ENCODE measurements at regions not wholly inside any gene's neighbourhood (a gene's known extent, or its start where the extent isn't known, plus 50 kb on each side); places are given as distances from the start of the nearest gene placed in this dataset.

GRCh38 chr5:77948476-77948875 lies 172.3 kb upstream of the TBCA start:
- intact Hi-C loops (cut with DNase I) = no loop called here
- no peaks in the 10 kb centered on the region for H3K36me3 ChIP-seq
- H3K27me3 ChIP-seq = no peaks in the 10 kb centered on the region
- no peak overlapping the region for H3K4me3 ChIP-seq
- no peak overlapping the region for H3K27ac ChIP-seq
- TF ChIP-seq POLR2A (IDR thresholded peaks at IDR 0.05) = no peak
- no peak for TF ChIP-seq POLR2AphosphoS5 (IDR thresholded peaks at IDR 0.05; ENCODE audit: insufficient read depth in 1 of 2, low read depth in 1 of 2)
- TF ChIP-seq CTCF (IDR thresholded peaks at IDR 0.05) = no peak
- H3K9me3 ChIP-seq = no peaks in the 10 kb centered on the region
- no peaks in the 10 kb centered on the region for H3K4me1 ChIP-seq
- no peak for DNase-seq (ENCODE audit: extremely low spot score in 2 of 2)

- no peaks in the 10 kb centered on the region for H3K9me3 ChIP-seq
- H3K27ac ChIP-seq = no peak overlapping the region
- intact Hi-C loops (cut with DNase I) = no loop called here
- no peaks in the 10 kb centered on the region for H3K4me1 ChIP-seq
- H3K36me3 ChIP-seq = no peaks in the 10 kb centered on the region
- no peak for DNase-seq (ENCODE audit: extremely low spot score in 2 of 2)
- H3K27me3 ChIP-seq = no peaks in the 10 kb centered on the region
- no peak overlapping the region for H3K4me3 ChIP-seq
- TF ChIP-seq CTCF (IDR thresholded peaks at IDR 0.05) (no peak), POLR2AphosphoS5 (IDR thresholded peaks at IDR 0.05; ENCODE audit: insufficient read depth in 1 of 2, low read depth in 1 of 2) (no peak), POLR2A (IDR thresholded peaks at IDR 0.05) (no peak)
Measured at GRCh38 chr5:77947041-77947428, 170.9 kb upstream of the TBCA start.

- H3K9me3 ChIP-seq = no peaks in the 10 kb centered on the region
- no peaks in the 10 kb centered on the region for H3K4me1 ChIP-seq
- no peak for TF ChIP-seq POLR2AphosphoS5 (IDR thresholded peaks at IDR 0.05; ENCODE audit: insufficient read depth in 1 of 2, low read depth in 1 of 2)
- no peak for TF ChIP-seq CTCF (IDR thresholded peaks at IDR 0.05)
- no peak for TF ChIP-seq POLR2A (IDR thresholded peaks at IDR 0.05)
- H3K27ac ChIP-seq = no peak overlapping the region
- intact Hi-C loops (cut with DNase I) = no loop called here
- H3K36me3 ChIP-seq = no peaks in the 10 kb centered on the region
- no peaks in the 10 kb centered on the region for H3K27me3 ChIP-seq
- no peak for DNase-seq (ENCODE audit: extremely low spot score in 2 of 2)
- H3K4me3 ChIP-seq = no peak overlapping the region
Measured at GRCh38 chr5:77946381-77947040, 170.4 kb upstream of the TBCA start.

GRCh38 chr5:77945874-77946273 lies 169.7 kb upstream of the TBCA start:
- Histone ChIP-seq H3K9me3 (no peaks in the 10 kb centered on the region), H3K4me3 (no peak overlapping the region), H3K36me3 (no peaks in the 10 kb centered on the region), H3K27ac (no peak overlapping the region), H3K27me3 (no peaks in the 10 kb centered on the region), H3K4me1 (no peaks in the 10 kb centered on the region)
- no peak for TF ChIP-seq CTCF (IDR thresholded peaks at IDR 0.05)
- TF ChIP-seq POLR2AphosphoS5 (IDR thresholded peaks at IDR 0.05; ENCODE audit: insufficient read depth in 1 of 2, low read depth in 1 of 2) = no peak
- no peak for TF ChIP-seq POLR2A (IDR thresholded peaks at IDR 0.05)
- no peak for DNase-seq (ENCODE audit: extremely low spot score in 2 of 2)
- intact Hi-C loops (cut with DNase I) = no loop called here

- no peak overlapping the region for H3K27ac ChIP-seq
- DNase-seq (ENCODE audit: extremely low spot score in 2 of 2) = no peak
- H3K36me3 ChIP-seq = no peaks in the 10 kb centered on the region
- H3K9me3 ChIP-seq = no peaks in the 10 kb centered on the region
- no peak for TF ChIP-seq CTCF (IDR thresholded peaks at IDR 0.05)
- TF ChIP-seq POLR2AphosphoS5 (IDR thresholded peaks at IDR 0.05; ENCODE audit: insufficient read depth in 1 of 2, low read depth in 1 of 2) = no peak
- TF ChIP-seq POLR2A (IDR thresholded peaks at IDR 0.05) = no peak
- no peaks in the 10 kb centered on the region for H3K27me3 ChIP-seq
- intact Hi-C loops (cut with DNase I) = no loop called here
- no peak overlapping the region for H3K4me3 ChIP-seq
- H3K4me1 ChIP-seq = no peaks in the 10 kb centered on the region
Measured at GRCh38 chr5:77944757-77945340, 168.7 kb upstream of the TBCA start.

Measured in vagina (tissue), 2 donors.